ENCODE measurements at regions not wholly inside any gene's neighbourhood (a gene's known extent, or its start where the extent isn't known, plus 50 kb on each side); places are given as distances from the start of the nearest gene placed in this dataset.
A peak's percentile ranks its signal among the peaks of the same experiment; 100 is the strongest.

- WGBS, 2 donors = 33 to 52% methylated on average over 10 of the region's 10 CpGs
- no peak for DNase-seq
Measured at GRCh38 chr18:26746826-26747475, 118.6 kb downstream of the AQP4 start.

GRCh38 chr18:26746398-26746797, 119.1 kb downstream of the AQP4 start:
- TF ChIP-seq CTCF (IDR thresholded peaks at IDR 0.05; ENCODE audit: control extremely low read depth, extremely low read depth) = no peak
- Histone ChIP-seq H3K4me1 (ENCODE audit: control insufficient read depth in 5 of 5, insufficient read depth in 5 of 5, low read length in 5 of 5) (peaks cover 0 to 10% (median 2%) of the 10 kb centered on the region in 5 donors), H3K36me3 (ENCODE audit: control insufficient read depth in 4 of 4, insufficient read depth in 4 of 4, low read length in 4 of 4) (no peaks in the 10 kb centered on the region), H3K4me3 (no peak overlapping the region), H3K9me3 (ENCODE audit: control insufficient read depth in 4 of 4, insufficient read depth in 3 of 4, low read length in 3 of 4) (peaks cover 0 to 2% (median 0%) of the 10 kb centered on the region in 4 donors), H3K27me3 (ENCODE audit: control insufficient read depth in 3 of 3, insufficient read depth in 3 of 3, low read length in 2 of 3) (no peaks in the 10 kb centered on the region), H3K27ac (ENCODE audit: low read depth in 1 of 2, low read length in 1 of 2) (no peak overlapping the region), H3K9ac (ENCODE audit: insufficient read depth in 1 of 2, low read length in 2 of 2) (no peak overlapping the region)
- WGBS, 2 donors = 27 to 37% methylated on average over 5 of the region's 5 CpGs
- DNase-seq (peak in 1 of 3 donors; percentile 22), ATAC-seq (ENCODE audit: insufficient read depth, low FRiP score) (no peak)

More at GRCh38 chr18:26746826-26747475, 118.6 kb downstream of the AQP4 start:
- Histone ChIP-seq H3K9me3 (ENCODE audit: control insufficient read depth in 4 of 4, insufficient read depth in 3 of 4, low read length in 3 of 4) (peaks cover 0 to 2% (median 0%) of the 10 kb centered on the region in 4 donors), H3K4me1 (ENCODE audit: control insufficient read depth in 5 of 5, insufficient read depth in 5 of 5, low read length in 5 of 5) (peaks cover 0 to 10% (median 2%) of the 10 kb centered on the region in 5 donors), H3K36me3 (ENCODE audit: control insufficient read depth in 4 of 4, insufficient read depth in 4 of 4, low read length in 4 of 4) (no peaks in the 10 kb centered on the region), H3K27ac (ENCODE audit: low read depth in 1 of 2, low read length in 1 of 2) (no peak overlapping the region), H3K4me3 (no peak overlapping the region), H3K9ac (ENCODE audit: insufficient read depth in 1 of 2, low read length in 2 of 2) (no peak overlapping the region), H3K27me3 (ENCODE audit: control insufficient read depth in 3 of 3, insufficient read depth in 3 of 3, low read length in 2 of 3) (no peaks in the 10 kb centered on the region)
- no peak for ATAC-seq (ENCODE audit: insufficient read depth, low FRiP score)
- TF ChIP-seq CTCF (IDR thresholded peaks at IDR 0.05; ENCODE audit: control extremely low read depth, extremely low read depth) = no peak

- H3K9me3 ChIP-seq (ENCODE audit: control insufficient read depth in 4 of 4, insufficient read depth in 3 of 4, low read length in 3 of 4) = peaks cover 0 to 2% (median 0%) of the 10 kb centered on the region in 4 donors
- no peaks in the 10 kb centered on the region for H3K36me3 ChIP-seq (ENCODE audit: control insufficient read depth in 4 of 4, insufficient read depth in 4 of 4, low read length in 4 of 4)
- peaks cover 0 to 10% (median 2%) of the 10 kb centered on the region in 5 donors for H3K4me1 ChIP-seq (ENCODE audit: control insufficient read depth in 5 of 5, insufficient read depth in 5 of 5, low read length in 5 of 5)
- no peak for TF ChIP-seq CTCF (IDR thresholded peaks at IDR 0.05; ENCODE audit: control extremely low read depth, extremely low read depth)
- no peaks in the 10 kb centered on the region for H3K27me3 ChIP-seq (ENCODE audit: control insufficient read depth in 3 of 3, insufficient read depth in 3 of 3, low read length in 2 of 3)
- no peak overlapping the region for H3K9ac ChIP-seq (ENCODE audit: insufficient read depth in 1 of 2, low read length in 2 of 2)
- 67 to 78% methylated on average over 6 of the region's 6 CpGs for WGBS, 2 donors
- DNase-seq (no peak), ATAC-seq (ENCODE audit: insufficient read depth, low FRiP score) (no peak)
- H3K4me3 ChIP-seq = no peak overlapping the region
- no peak overlapping the region for H3K27ac ChIP-seq (ENCODE audit: low read depth in 1 of 2, low read length in 1 of 2)
Measured at GRCh38 chr18:26745288-26746181, 120.0 kb downstream of the AQP4 start.
